Naive B cell (primary cell): ENCODE measurements at regions not wholly inside any gene's neighbourhood (a gene's known extent, or its start where the extent isn't known, plus 50 kb on each side); places are given as distances from the start of the nearest gene placed in this dataset.
A peak's percentile ranks its signal among the peaks of the same experiment; 100 is the strongest.

Experiments
- ATAC-seq, 2 donors: fragments of 150-1000 bp; cut with Tn5 transposase; 2 replicates each; pipeline ENCODE4 v1.10.0; 2021; ENCODE audit warnings: low read depth in 2 of 2, mild to moderate bottlenecking in 2 of 2, moderate library complexity in 2 of 2
- DNase-seq: peaks from one replicate; pipeline ENCODE4 v3.0.0; 2022
- H3K27ac Mint-ChIP-seq, 6 donors: one replicate each; pipeline ENCODE4 v1.8.0; 2020 to 2022; ENCODE audit warnings: mild to moderate bottlenecking in 6 of 6, mixed read lengths in 6 of 6, moderate library complexity in 5 of 6, inconsistent platforms in 2 of 6
- H3K27me3 Mint-ChIP-seq, 3 donors: one replicate each; pipeline ENCODE4 v1.8.0; 2021 to 2022; ENCODE audit warnings: mixed read lengths in 3 of 3, mild to moderate bottlenecking in 1 of 3
- H3K36me3 Mint-ChIP-seq, 2 donors: one replicate each; pipeline ENCODE4 v1.8.0; 2020 to 2022; ENCODE audit warnings: mixed read lengths in 2 of 2, inconsistent platforms in 1 of 2, mild to moderate bottlenecking in 1 of 2
- H3K4me1 Mint-ChIP-seq, 3 donors: one replicate each; pipeline ENCODE4 v1.8.0; 2020 to 2022; ENCODE audit warnings: mixed read lengths in 3 of 3, inconsistent platforms in 1 of 3, mild to moderate bottlenecking in 1 of 3, moderate library complexity in 1 of 3
- H3K4me3 Mint-ChIP-seq, 8 donors: one replicate each; pipeline ENCODE4 v1.8.0; 2020 to 2022; ENCODE audit warnings: mild to moderate bottlenecking in 8 of 8, mixed read lengths in 8 of 8, moderate library complexity in 8 of 8, inconsistent platforms in 2 of 8
- H3K9me3 Mint-ChIP-seq, 7 donors: one replicate each; pipeline ENCODE4 v1.8.0; 2020 to 2022; ENCODE audit warnings: mixed read lengths in 7 of 7, mild to moderate bottlenecking in 5 of 7, inconsistent platforms in 2 of 7, moderate library complexity in 1 of 7

DNA sequence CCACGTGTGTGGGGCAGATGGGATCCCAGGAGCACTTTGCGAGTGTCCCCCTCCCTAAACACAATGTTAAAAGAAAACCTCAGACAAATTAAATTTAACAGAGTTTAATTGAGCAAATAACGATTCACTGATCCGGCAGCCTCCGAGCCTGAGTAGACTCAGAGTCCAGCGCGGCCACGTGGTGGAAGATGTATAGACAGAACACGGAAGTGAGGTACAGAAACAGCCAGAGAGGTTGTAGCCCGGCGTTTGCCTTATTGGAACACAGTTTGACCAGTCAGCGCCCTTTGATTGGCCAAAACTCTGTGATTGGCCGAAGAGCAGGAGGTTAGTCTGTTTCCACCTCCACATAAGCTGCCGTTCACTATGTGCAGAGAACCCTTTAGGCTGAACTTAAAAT is 363.0 kb upstream of the IRX2 start:
- H3K36me3 Mint-ChIP-seq = no peaks in the 10 kb centered on the region
- ATAC-seq = no peak
- no peak overlapping the region for H3K4me3 Mint-ChIP-seq
- DNase-seq = no peak
- H3K27ac Mint-ChIP-seq = no peak overlapping the region
- peaks cover 16 to 42% (median 33%) of the 10 kb centered on the region in 3 donors for H3K27me3 Mint-ChIP-seq
- H3K9me3 Mint-ChIP-seq = peaks cover 0 to 17% (median 6%) of the 10 kb centered on the region in 7 donors
- H3K4me1 Mint-ChIP-seq = peaks cover 0 to 2% (median 0%) of the 10 kb centered on the region in 3 donors

GRCh38 chr5:3110371-3110770 is 358.9 kb upstream of the IRX2 start:
- H3K27me3 Mint-ChIP-seq = peaks cover 13 to 20% (median 18%) of the 10 kb centered on the region in 3 donors
- no peak overlapping the region for H3K27ac Mint-ChIP-seq
- H3K4me1 Mint-ChIP-seq = no peaks in the 10 kb centered on the region
- ATAC-seq (no peak), DNase-seq (no peak)
- H3K36me3 Mint-ChIP-seq = peaks cover 0 to 8% of the 10 kb centered on the region in 2 donors
- no peak overlapping the region for H3K4me3 Mint-ChIP-seq
- peaks cover 0 to 10% (median 4%) of the 10 kb centered on the region in 7 donors for H3K9me3 Mint-ChIP-seq

DNA sequence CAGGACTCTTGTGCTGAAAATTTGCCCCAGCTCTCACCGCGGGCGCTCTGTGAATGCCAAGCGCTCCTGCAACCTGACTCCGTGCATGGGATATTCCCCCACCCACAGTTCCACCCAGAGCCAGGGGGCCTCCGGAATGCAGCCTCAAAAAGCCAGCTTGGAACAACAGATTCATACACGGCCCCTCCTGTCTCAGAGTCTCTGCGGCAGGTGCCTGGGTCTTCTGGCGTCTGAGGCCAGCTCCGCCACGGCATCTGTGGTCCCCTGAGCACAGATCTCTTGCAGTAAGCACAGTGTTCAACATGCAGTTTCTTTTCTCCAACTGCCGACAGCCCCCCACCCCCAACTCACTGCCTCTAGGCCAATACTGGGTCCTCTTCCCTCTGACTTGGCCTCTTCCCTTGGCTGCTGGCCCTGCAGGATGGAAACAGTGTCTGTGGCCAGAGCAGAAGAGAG is 355.7 kb upstream of the IRX2 start:
- peaks cover 0 to 8% of the 10 kb centered on the region in 2 donors for H3K36me3 Mint-ChIP-seq
- H3K27ac Mint-ChIP-seq = no peak overlapping the region
- H3K9me3 Mint-ChIP-seq = peaks cover 0 to 10% (median 4%) of the 10 kb centered on the region in 7 donors
- no peak overlapping the region for H3K4me3 Mint-ChIP-seq
- peaks cover 23 to 31% (median 31%) of the 10 kb centered on the region in 3 donors for H3K27me3 Mint-ChIP-seq
- DNase-seq (no peak), ATAC-seq (no peak)
- no peaks in the 10 kb centered on the region for H3K4me1 Mint-ChIP-seq

- Mint-ChIP-seq H3K36me3 (peaks cover 0 to 8% of the 10 kb centered on the region in 2 donors), H3K9me3 (peaks cover 0 to 10% (median 4%) of the 10 kb centered on the region in 7 donors), H3K4me1 (no peaks in the 10 kb centered on the region), H3K27me3 (peaks cover 30 to 40% (median 32%) of the 10 kb centered on the region in 3 donors), H3K4me3 (no peak overlapping the region), H3K27ac (no peak overlapping the region)
- ATAC-seq (no peak), DNase-seq (no peak)
Observed at GRCh38 chr5:3105581-3105980, 354.1 kb upstream of the IRX2 start.

- Mint-ChIP-seq H3K4me1 (no peaks in the 10 kb centered on the region), H3K36me3 (peaks cover 0 to 8% of the 10 kb centered on the region in 2 donors), H3K4me3 (no peak overlapping the region), H3K27me3 (peaks cover 28 to 43% (median 32%) of the 10 kb centered on the region in 3 donors), H3K27ac (no peak overlapping the region), H3K9me3 (peaks cover 0 to 10% (median 3%) of the 10 kb centered on the region in 7 donors)
- no peak for DNase-seq
- ATAC-seq = no peak
Observed at GRCh38 chr5:3105172-3105571, 353.7 kb upstream of the IRX2 start.

- H3K9me3 Mint-ChIP-seq = peaks cover 0 to 10% (median 3%) of the 10 kb centered on the region in 7 donors
Observed at GRCh38 chr5:3104429-3105060, 353.1 kb upstream of the IRX2 start.

GRCh38 chr5:3103262-3103811 is 351.9 kb upstream of the IRX2 start:
- Mint-ChIP-seq H3K27me3 (peaks cover 26 to 43% (median 32%) of the 10 kb centered on the region in 3 donors), H3K27ac (no peak overlapping the region), H3K9me3 (peaks cover 0 to 8% (median 4%) of the 10 kb centered on the region in 7 donors), H3K4me1 (no peaks in the 10 kb centered on the region), H3K4me3 (no peak overlapping the region), H3K36me3 (peaks cover 0 to 8% of the 10 kb centered on the region in 2 donors)
- DNase-seq (no peak), ATAC-seq (no peak)

More at GRCh38 chr5:3104429-3105060, 353.1 kb upstream of the IRX2 start:
- no peak for ATAC-seq
- Mint-ChIP-seq H3K27me3 (peaks cover 28 to 43% (median 32%) of the 10 kb centered on the region in 3 donors), H3K36me3 (peaks cover 0 to 8% of the 10 kb centered on the region in 2 donors), H3K4me3 (no peak overlapping the region), H3K4me1 (no peaks in the 10 kb centered on the region), H3K27ac (no peak overlapping the region)
- DNase-seq = no peak

DNA sequence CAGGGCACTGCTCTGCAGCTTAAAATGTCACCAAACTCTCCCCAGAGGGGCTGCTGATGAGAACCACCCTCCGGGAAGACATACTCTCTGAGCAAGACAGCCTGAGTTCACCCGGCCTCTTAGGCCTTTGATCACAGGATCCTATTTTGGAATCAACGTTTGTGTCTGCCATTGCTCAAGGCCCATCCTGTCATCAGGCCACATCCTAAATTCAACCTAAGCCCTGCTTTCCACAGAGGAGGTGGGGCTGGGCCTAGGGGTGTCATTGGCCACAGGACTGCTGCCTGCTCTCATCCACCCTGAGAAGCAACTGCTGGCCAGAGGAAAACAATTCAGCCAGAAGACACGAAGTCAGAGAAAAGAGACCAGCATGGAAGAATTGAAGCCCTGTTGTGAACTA is 351.1 kb upstream of the IRX2 start:
- Mint-ChIP-seq H3K27ac (no peak overlapping the region), H3K9me3 (peaks cover 2 to 8% (median 3%) of the 10 kb centered on the region in 7 donors), H3K4me3 (no peak overlapping the region), H3K27me3 (peaks cover 24 to 43% (median 32%) of the 10 kb centered on the region in 3 donors), H3K4me1 (no peaks in the 10 kb centered on the region), H3K36me3 (peaks cover 0 to 8% of the 10 kb centered on the region in 2 donors)
- ATAC-seq = no peak
- DNase-seq = no peak

DNA sequence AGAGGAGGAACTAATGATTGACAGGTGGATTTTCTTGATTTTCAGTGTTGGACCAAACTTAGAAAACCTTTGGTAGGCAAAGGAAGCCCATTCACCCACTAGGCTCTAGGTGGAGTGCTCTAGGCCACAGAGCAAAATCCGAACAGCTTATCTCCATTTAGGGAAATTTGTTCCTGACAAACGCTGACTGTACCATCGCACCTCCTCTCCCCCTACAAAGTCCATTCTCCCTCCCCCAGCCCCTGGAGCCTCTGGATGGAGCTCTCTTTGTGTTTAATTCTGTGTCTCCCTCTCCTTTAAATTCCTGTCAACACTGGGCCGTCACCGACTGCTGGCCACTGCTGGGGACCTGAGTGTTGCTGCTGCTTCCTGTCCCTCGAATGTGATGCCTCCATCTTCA is 350.1 kb upstream of the IRX2 start:
- Mint-ChIP-seq H3K27ac (peak overlapping the region in 1 of 6 donors; percentile 64), H3K9me3 (peaks cover 2 to 13% (median 6%) of the 10 kb centered on the region in 7 donors), H3K4me3 (no peak overlapping the region), H3K27me3 (peaks cover 24 to 36% (median 25%) of the 10 kb centered on the region in 3 donors), H3K36me3 (peaks cover 0 to 2% of the 10 kb centered on the region in 2 donors), H3K4me1 (no peaks in the 10 kb centered on the region)
- DNase-seq = no peak
- ATAC-seq = no peak

GRCh38 chr5:3100921-3101551 is 349.6 kb upstream of the IRX2 start:
- no peaks in the 10 kb centered on the region for H3K36me3 Mint-ChIP-seq
- H3K4me3 Mint-ChIP-seq = no peak overlapping the region
- H3K9me3 Mint-ChIP-seq = peaks cover 2 to 14% (median 5%) of the 10 kb centered on the region in 7 donors
- no peak overlapping the region for H3K27ac Mint-ChIP-seq
- H3K27me3 Mint-ChIP-seq = peaks cover 23 to 34% (median 24%) of the 10 kb centered on the region in 3 donors
- no peak for DNase-seq
- ATAC-seq = no peak
- no peaks in the 10 kb centered on the region for H3K4me1 Mint-ChIP-seq

DNA sequence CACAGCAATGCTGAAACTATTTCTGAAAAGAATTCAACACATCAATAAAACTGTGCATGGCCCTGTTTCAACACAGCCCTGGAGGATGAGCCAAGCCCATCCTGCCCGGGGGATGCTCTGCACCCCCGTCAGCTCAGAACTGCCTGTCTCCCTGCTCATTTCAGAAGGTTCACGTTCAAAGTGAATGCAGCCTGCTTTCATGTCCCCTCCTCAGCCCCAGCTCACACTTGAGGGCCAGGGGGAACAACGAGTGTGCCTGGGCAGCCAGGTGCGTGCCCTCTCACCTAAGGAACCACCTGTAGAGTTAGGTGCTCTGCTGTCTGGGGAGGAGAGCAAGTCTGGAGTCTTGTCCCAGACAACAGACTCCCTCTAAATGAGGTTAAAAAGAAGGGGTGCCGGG is 348.5 kb upstream of the IRX2 start:
- peaks cover 2 to 14% (median 4%) of the 10 kb centered on the region in 7 donors for H3K9me3 Mint-ChIP-seq
- H3K36me3 Mint-ChIP-seq = no peaks in the 10 kb centered on the region
- no peak overlapping the region for H3K27ac Mint-ChIP-seq
- ATAC-seq = no peak
- peaks cover 14 to 25% (median 16%) of the 10 kb centered on the region in 3 donors for H3K27me3 Mint-ChIP-seq
- H3K4me1 Mint-ChIP-seq = no peaks in the 10 kb centered on the region
- DNase-seq = no peak
- no peak overlapping the region for H3K4me3 Mint-ChIP-seq

- Mint-ChIP-seq H3K36me3 (no peaks in the 10 kb centered on the region), H3K4me3 (no peak overlapping the region), H3K4me1 (no peaks in the 10 kb centered on the region), H3K27me3 (peaks cover 10 to 21% (median 16%) of the 10 kb centered on the region in 3 donors), H3K9me3 (peaks cover 2 to 14% (median 4%) of the 10 kb centered on the region in 7 donors), H3K27ac (no peak overlapping the region)
- no peak for ATAC-seq
- no peak for DNase-seq
Observed at GRCh38 chr5:3099526-3099925, 348.0 kb upstream of the IRX2 start.

- H3K4me3 Mint-ChIP-seq = no peak overlapping the region
- H3K4me1 Mint-ChIP-seq = no peaks in the 10 kb centered on the region
- H3K36me3 Mint-ChIP-seq = no peaks in the 10 kb centered on the region
- DNase-seq = no peak
- H3K9me3 Mint-ChIP-seq = peaks cover 2 to 14% (median 8%) of the 10 kb centered on the region in 7 donors
- no peak overlapping the region for H3K27ac Mint-ChIP-seq
- no peak for ATAC-seq
- peaks cover 8 to 19% (median 10%) of the 10 kb centered on the region in 3 donors for H3K27me3 Mint-ChIP-seq
Observed at GRCh38 chr5:3098821-3099220, 347.3 kb upstream of the IRX2 start.

DNA sequence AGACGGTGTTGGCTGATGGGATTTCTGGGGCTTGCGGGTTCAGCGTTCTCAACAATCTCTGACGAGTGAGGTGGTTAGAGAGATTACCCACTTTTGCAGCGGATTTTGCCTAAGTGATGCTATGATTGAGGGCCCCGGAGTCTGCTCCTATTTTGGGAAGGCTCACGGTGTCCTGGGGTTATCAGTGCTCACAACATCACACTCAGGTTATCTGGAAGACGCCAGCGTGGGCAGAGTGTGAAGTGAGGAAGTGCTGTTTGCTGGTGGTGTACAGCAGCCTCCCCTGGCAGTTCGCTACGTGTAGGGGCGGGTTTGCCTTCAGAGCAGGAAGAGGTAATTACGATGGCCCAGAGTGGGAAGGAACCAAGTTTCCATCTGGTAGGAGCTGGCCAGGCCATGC is 341.2 kb upstream of the IRX2 start:
- DNase-seq = no peak
- Mint-ChIP-seq H3K9me3 (peaks cover 3 to 22% (median 8%) of the 10 kb centered on the region in 7 donors), H3K27me3 (no peaks in the 10 kb centered on the region), H3K27ac (no peak overlapping the region), H3K4me3 (no peak overlapping the region), H3K4me1 (no peaks in the 10 kb centered on the region), H3K36me3 (no peaks in the 10 kb centered on the region)
- no peak for ATAC-seq
